ENCODE measurements at regions not wholly inside any gene's neighbourhood (a gene's known extent, or its start where the extent isn't known, plus 50 kb on each side); places are given as distances from the start of the nearest gene placed in this dataset.

GRCh38 chr16:87223656-87224248, 93.4 kb downstream of the C16orf95 start:
- TF ChIP-seq ZFP69B (tag by site-specific recombination; IDR thresholded peaks at IDR 0.05) (no peak), ZFP3 (tag by site-specific recombination; IDR thresholded peaks at IDR 0.05; ENCODE audit: low read depth) (no peak), TSHZ1 (tag by site-specific recombination; IDR thresholded peaks at IDR 0.05; ENCODE audit: borderline replicate concordance) (no peak), ZNF518A (tag by site-specific recombination; conservative IDR thresholded peaks at IDR 0.05; ENCODE audit: low read depth) (no peak)
